Astrocyte of the cerebellum (primary cell): ENCODE measurements at regions not wholly inside any gene's neighbourhood (a gene's known extent, or its start where the extent isn't known, plus 50 kb on each side); places are given as distances from the start of the nearest gene placed in this dataset.

Experiments
- DNase-seq: peaks from one replicate; pipeline ENCODE4 v3.0.0-alpha.2; 2011; ENCODE audit warnings: low read depth
- H3K4me3 ChIP-seq: 2 replicates; pipeline ENCODE4 v1.5.1; 2011; ENCODE audit warnings: mild to moderate bottlenecking, low read depth, low read length, moderate library complexity
- CTCF ChIP-seq: IDR thresholded peaks from 2 replicates; pipeline ENCODE4 v1.5.1; 2012; ENCODE audit warnings: low read length, low read depth, moderate library complexity, mild to moderate bottlenecking; ENCODE audit errors: missing control alignments
- in situ Hi-C: cut with HindIII; loops from 2 replicates; pipeline ENCODE4 v1.10.0; 2017; ENCODE audit warnings: low sequenced_read_pairs

DNA sequence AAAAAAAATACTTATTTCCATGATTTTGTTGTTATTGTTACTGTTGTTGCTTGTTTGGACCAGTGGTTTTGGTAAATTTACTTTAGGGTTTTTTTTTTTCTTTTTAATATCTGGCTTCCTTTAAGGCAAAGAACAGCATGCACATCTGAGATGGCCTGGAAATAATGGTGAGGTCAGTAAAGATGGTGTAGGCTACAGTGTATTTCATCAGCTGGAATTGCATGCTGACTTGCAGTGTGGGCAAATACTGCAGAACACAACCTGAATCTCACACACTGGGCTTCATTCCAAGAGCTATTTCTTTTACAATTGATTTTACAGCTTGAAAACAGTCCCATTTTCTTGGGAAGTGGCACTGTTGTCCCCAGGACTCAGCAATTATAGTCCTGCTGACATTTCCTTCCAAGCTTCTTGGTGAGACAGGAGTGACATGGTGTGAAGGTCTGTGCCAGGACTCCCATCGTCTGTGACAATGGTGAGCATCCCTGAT lies 376.1 kb upstream of the SOX11 start:
- no peak for TF ChIP-seq CTCF
- in situ Hi-C loops: no loop called here

GRCh38 chr2:5319493-5319892 lies 372.7 kb upstream of the SOX11 start:
- no peak for TF ChIP-seq CTCF
- no peak for DNase-seq
- in situ Hi-C loops: no loop called here
- no peak overlapping the region for H3K4me3 ChIP-seq

More for the DNA sequence above, 376.1 kb upstream of the SOX11 start:
- no peak for DNase-seq
- H3K4me3 ChIP-seq: no peak overlapping the region

DNA sequence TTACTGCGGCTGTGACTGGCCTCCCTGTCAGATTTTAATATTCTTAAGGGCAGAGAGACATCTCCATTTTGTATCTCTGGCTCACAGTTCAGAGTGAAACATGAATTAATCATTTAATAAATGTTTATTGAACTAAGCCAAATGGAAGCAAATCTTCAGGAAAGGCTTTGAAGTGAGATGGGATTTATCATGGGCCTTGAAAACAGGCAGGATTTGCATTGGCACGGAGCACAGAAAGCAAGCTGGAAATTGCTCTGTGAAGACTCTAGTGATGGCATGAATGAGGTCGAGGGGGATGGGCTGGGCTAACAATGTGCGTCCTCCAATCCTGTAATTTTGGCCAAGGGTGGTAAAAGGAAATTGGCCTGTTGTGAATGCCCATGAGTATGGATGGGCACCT lies 369.8 kb upstream of the SOX11 start:
- no peak for DNase-seq
- no peak overlapping the region for H3K4me3 ChIP-seq
- in situ Hi-C loops: no loop called here
- no peak for TF ChIP-seq CTCF

- H3K4me3 ChIP-seq: no peak overlapping the region
- in situ Hi-C loops: no loop called here
- no peak for TF ChIP-seq CTCF
- no peak for DNase-seq
Observed at GRCh38 chr2:5325523-5325922, 366.7 kb upstream of the SOX11 start.

GRCh38 chr2:5328826-5329225 lies 363.4 kb upstream of the SOX11 start:
- H3K4me3 ChIP-seq: no peak overlapping the region
- in situ Hi-C loops: no loop called here
- no peak for DNase-seq
- TF ChIP-seq CTCF: no peak

GRCh38 chr2:5329763-5330162 lies 362.4 kb upstream of the SOX11 start:
- TF ChIP-seq CTCF: no peak
- in situ Hi-C loops: no loop called here
- H3K4me3 ChIP-seq: no peak overlapping the region

DNA sequence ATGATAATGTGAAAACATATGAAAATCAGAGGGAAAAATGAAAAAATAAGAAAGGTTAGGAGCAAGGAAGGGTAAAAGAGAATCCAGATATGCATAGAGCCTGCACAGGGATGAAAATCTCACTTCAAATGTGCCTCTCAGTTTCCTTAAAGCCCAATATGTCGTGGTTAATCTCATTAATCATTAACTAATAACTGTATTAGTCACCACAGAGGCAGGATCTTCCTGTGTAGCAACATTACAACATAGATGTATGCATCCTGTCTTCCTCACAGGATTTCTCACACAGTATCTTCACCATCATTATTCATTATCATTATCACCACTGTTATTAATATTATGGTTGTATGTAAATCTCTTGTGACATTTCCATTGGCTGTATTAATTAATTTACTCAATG lies 361.2 kb upstream of the SOX11 start:
- TF ChIP-seq CTCF: no peak
- DNase-seq: no peak
- no peak overlapping the region for H3K4me3 ChIP-seq
- in situ Hi-C loops: no loop called here

More at GRCh38 chr2:5329763-5330162, 362.4 kb upstream of the SOX11 start:
- DNase-seq: no peak
